Panc1 (cell line): ENCODE measurements at regions not wholly inside any gene's neighbourhood (a gene's known extent, or its start where the extent isn't known, plus 50 kb on each side); places are given as distances from the start of the nearest gene placed in this dataset.

Source experiments
- ATAC-seq: fragments of 200-7000 bp; cut with Tn5 transposase; 2 replicates; pipeline ENCODE4 v1.9.1; 2020; ENCODE audit warnings: mild to moderate bottlenecking, moderate library complexity
- BruUV-seq: library from RNA; stranded (reverse); fragments of 400-500 nt; replicated peaks from 2 replicates; lab custom pipeline; 2021; lab: Mats Ljungman, UMichigan
- CTCF ChIA-PET: fragments of 300-600 bp; sonication (Branson Sonifier 250); formaldehyde crosslinking; loops from one replicate; lab custom pipeline; 2022; ENCODE audit warnings: antibody characterized with exemption; lab: Charles Lee
- POLR2A ChIA-PET: fragments of 300-600 bp; sonication (Branson Sonifier 250); formaldehyde crosslinking; loops from one replicate; lab custom pipeline; 2022; ENCODE audit warnings: antibody characterized with exemption; lab: Charles Lee
- DNase-seq: peaks from one replicate; pipeline ENCODE4 v3.0.0-alpha.2; 2010; ENCODE audit warnings: low read depth, low spot score
- H3K27ac ChIP-seq: 2 replicates; pipeline ENCODE4 v1.5.1; 2011; ENCODE audit warnings: mild to moderate bottlenecking, low read length, inconsistent platforms
- H3K27me3 ChIP-seq: fragments of 200-500 bp; sonication (Bioruptor generic); 2 replicates; pipeline ENCODE4 v1.6.0; 2014; ENCODE audit warnings: low read length, inconsistent platforms; ENCODE audit not compliant: control insufficient read depth, insufficient read depth
- H3K36me3 ChIP-seq: fragments of 200-500 bp; sonication (Bioruptor generic); 2 replicates; pipeline ENCODE4 v1.5.1; 2014; ENCODE audit warnings: inconsistent platforms, mild to moderate bottlenecking, low read length, moderate library complexity; ENCODE audit not compliant: control insufficient read depth, insufficient read depth
- H3K4me1 ChIP-seq: 2 replicates; pipeline ENCODE4 v1.5.1; 2011; ENCODE audit warnings: inconsistent platforms, mild to moderate bottlenecking, low read length, moderate library complexity; ENCODE audit not compliant: control insufficient read depth, insufficient read depth
- H3K4me3 ChIP-seq, 2 experiments: 2 replicates each; pipeline ENCODE4 v1.5.1; 2011 to 2012; ENCODE audit warnings: low read depth in 2 of 2, low read length in 2 of 2, mild to moderate bottlenecking in 2 of 2, inconsistent platforms in 1 of 2, moderate library complexity in 1 of 2
- H3K9me3 ChIP-seq: fragments of 200-500 bp; sonication (Bioruptor generic); 2 replicates; pipeline ENCODE4 v1.5.1; 2014; ENCODE audit warnings: low read depth, mild to moderate bottlenecking, inconsistent platforms, low read length, moderate library complexity; ENCODE audit not compliant: control insufficient read depth, insufficient read depth
- POLR2AphosphoS5 ChIP-seq: IDR thresholded peaks from 2 replicates; pipeline ENCODE4 v1.6.1; 2012; ENCODE audit warnings: mild to moderate bottlenecking, low read depth, low read length, moderate library complexity
- SIN3A ChIP-seq: IDR thresholded peaks from 2 replicates; pipeline ENCODE4 v1.6.1; 2012; ENCODE audit warnings: low read depth, mild to moderate bottlenecking, low read length, moderate library complexity, borderline replicate concordance; ENCODE audit not compliant: insufficient read depth
- TCF7L2 ChIP-seq: IDR thresholded peaks from 2 replicates; pipeline ENCODE4 v1.6.1; 2011; ENCODE audit warnings: mild to moderate bottlenecking, low read depth, low read length, inconsistent platforms
- in situ Hi-C: cut with HindIII; loops from 2 replicates; pipeline ENCODE4 v1.10.0; 2016; ENCODE audit warnings: low sequenced_read_pairs, low pct_unique_long_range_greater_than_20kb
- intact Hi-C: fragments of 100-400 bp; cut with micrococcal nuclease; formaldehyde crosslinking; loops from one replicate; pipeline ENCODE4 v1.10.0; 2022; ENCODE audit not compliant: unreplicated experiment
- TF ChIP-seq, protein P1 (sequence below): fragments of 450-650 bp; IDR thresholded peaks from 2 replicates; pipeline ENCODE4 v1.5.1; 2017; ENCODE audit warnings: mild to moderate bottlenecking
- TF ChIP-seq, protein P2 (sequence below), 2 experiments: IDR thresholded peaks; 2 replicates each; pipeline ENCODE4 v1.6.1; 2011 to 2012; ENCODE audit warnings: low read depth in 2 of 2, control low read depth in 1 of 2, low read length in 1 of 2, mild to moderate bottlenecking in 1 of 2, moderate library complexity in 1 of 2; ENCODE audit not compliant: insufficient read depth in 1 of 2

DNA sequence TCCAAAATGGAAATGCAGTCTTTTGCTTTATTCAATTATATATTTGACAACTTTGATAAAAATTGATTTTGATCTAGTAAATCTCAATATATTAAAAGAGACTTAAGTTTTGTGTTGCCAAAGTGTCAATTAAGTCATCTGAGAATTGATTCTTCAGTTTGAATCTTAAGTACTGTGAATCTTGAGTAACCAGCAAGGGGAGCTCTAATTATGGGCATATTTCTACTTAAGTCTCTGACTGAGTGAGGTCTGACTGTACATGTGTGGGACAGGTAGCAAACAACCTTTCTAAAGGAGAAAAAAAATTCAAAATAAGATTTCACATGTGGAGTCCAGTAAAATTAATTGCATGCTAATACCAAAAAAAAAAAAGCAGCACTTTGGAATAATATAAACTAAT is 503.7 kb upstream of the SLC8A1 start:
- CTCF ChIA-PET: no interaction called here
- H3K4me3 ChIP-seq: no peak overlapping the region
- DNase-seq: no peak
- no peak for ATAC-seq
- H3K27ac ChIP-seq: no peak overlapping the region
- TF ChIP-seq SIN3A (no peak), TCF7L2 (no peak), POLR2AphosphoS5 (no peak)
- TF ChIP-seq, protein P1, sequence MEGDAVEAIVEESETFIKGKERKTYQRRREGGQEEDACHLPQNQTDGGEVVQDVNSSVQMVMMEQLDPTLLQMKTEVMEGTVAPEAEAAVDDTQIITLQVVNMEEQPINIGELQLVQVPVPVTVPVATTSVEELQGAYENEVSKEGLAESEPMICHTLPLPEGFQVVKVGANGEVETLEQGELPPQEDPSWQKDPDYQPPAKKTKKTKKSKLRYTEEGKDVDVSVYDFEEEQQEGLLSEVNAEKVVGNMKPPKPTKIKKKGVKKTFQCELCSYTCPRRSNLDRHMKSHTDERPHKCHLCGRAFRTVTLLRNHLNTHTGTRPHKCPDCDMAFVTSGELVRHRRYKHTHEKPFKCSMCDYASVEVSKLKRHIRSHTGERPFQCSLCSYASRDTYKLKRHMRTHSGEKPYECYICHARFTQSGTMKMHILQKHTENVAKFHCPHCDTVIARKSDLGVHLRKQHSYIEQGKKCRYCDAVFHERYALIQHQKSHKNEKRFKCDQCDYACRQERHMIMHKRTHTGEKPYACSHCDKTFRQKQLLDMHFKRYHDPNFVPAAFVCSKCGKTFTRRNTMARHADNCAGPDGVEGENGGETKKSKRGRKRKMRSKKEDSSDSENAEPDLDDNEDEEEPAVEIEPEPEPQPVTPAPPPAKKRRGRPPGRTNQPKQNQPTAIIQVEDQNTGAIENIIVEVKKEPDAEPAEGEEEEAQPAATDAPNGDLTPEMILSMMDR: no peak
- TF ChIP-seq, protein P2, sequence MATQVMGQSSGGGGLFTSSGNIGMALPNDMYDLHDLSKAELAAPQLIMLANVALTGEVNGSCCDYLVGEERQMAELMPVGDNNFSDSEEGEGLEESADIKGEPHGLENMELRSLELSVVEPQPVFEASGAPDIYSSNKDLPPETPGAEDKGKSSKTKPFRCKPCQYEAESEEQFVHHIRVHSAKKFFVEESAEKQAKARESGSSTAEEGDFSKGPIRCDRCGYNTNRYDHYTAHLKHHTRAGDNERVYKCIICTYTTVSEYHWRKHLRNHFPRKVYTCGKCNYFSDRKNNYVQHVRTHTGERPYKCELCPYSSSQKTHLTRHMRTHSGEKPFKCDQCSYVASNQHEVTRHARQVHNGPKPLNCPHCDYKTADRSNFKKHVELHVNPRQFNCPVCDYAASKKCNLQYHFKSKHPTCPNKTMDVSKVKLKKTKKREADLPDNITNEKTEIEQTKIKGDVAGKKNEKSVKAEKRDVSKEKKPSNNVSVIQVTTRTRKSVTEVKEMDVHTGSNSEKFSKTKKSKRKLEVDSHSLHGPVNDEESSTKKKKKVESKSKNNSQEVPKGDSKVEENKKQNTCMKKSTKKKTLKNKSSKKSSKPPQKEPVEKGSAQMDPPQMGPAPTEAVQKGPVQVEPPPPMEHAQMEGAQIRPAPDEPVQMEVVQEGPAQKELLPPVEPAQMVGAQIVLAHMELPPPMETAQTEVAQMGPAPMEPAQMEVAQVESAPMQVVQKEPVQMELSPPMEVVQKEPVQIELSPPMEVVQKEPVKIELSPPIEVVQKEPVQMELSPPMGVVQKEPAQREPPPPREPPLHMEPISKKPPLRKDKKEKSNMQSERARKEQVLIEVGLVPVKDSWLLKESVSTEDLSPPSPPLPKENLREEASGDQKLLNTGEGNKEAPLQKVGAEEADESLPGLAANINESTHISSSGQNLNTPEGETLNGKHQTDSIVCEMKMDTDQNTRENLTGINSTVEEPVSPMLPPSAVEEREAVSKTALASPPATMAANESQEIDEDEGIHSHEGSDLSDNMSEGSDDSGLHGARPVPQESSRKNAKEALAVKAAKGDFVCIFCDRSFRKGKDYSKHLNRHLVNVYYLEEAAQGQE (IDR thresholded peaks at IDR 0.05; ENCODE audit: insufficient read depth in 1 of 2, low read depth in 2 of 2, low read length in 1 of 2): no peak
- no peaks in the 10 kb centered on the region for H3K4me1 ChIP-seq
- intact Hi-C loops (no loop called here), in situ Hi-C loops (no loop called here)
- no peaks in the 10 kb centered on the region for H3K9me3 ChIP-seq
- POLR2A ChIA-PET: no interaction called here
- H3K36me3 ChIP-seq: no peaks in the 10 kb centered on the region
- no TSS peak for BruUV-seq
- H3K27me3 ChIP-seq: no peaks in the 10 kb centered on the region

DNA sequence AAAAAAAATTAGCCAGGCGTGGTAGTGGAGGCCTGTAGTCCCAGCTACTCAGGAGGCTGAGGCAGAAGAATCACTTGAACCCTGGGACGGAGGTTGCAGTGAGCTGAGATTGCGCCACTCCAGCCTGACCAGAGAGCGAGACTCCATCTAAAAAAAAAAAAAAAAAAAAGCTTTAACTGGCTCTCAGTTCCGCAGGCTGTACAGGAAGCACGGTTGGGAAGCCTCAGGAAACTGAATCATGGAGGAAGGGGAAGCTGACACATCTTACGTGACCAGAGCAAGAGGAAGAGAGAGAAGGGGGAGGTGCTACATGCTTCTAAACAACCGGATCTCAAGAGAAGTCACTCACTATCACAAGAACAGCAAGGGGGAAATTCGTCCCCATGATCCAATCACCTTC is 505.6 kb upstream of the SLC8A1 start:
- POLR2A ChIA-PET: no interaction called here
- in situ Hi-C loops (no loop called here), intact Hi-C loops (no loop called here)
- no peak for DNase-seq
- Histone ChIP-seq H3K4me3 (no peak overlapping the region), H3K9me3 (no peaks in the 10 kb centered on the region), H3K36me3 (no peaks in the 10 kb centered on the region), H3K27me3 (no peaks in the 10 kb centered on the region), H3K27ac (no peak overlapping the region), H3K4me1 (no peaks in the 10 kb centered on the region)
- no peak for TF ChIP-seq SIN3A
- no peak for TF ChIP-seq POLR2AphosphoS5
- TF ChIP-seq, protein P2 (IDR thresholded peaks at IDR 0.05; ENCODE audit: insufficient read depth in 1 of 2, low read depth in 2 of 2, low read length in 1 of 2): no peak
- TF ChIP-seq TCF7L2: no peak
- TF ChIP-seq, protein P1: no peak
- CTCF ChIA-PET: no interaction called here
- BruUV-seq: no TSS peak
- no peak for ATAC-seq
